ENCODE measurements at regions not wholly inside any gene's neighbourhood (a gene's known extent, or its start where the extent isn't known, plus 50 kb on each side); places are given as distances from the start of the nearest gene placed in this dataset.

GRCh38 chr15:81080996-81081395 is 53.1 kb upstream of the CFAP161 start:
- TF ChIP-seq CTCF (conservative IDR thresholded peaks at IDR 0.05) (no peak), ZFX (IDR thresholded peaks at IDR 0.05) (no peak)

Measured in C4-2B (cell line).